Right ventricle myocardium superior (tissue), 1 donor: ENCODE measurements at regions not wholly inside any gene's neighbourhood (a gene's known extent, or its start where the extent isn't known, plus 50 kb on each side); places are given as distances from the start of the nearest gene placed in this dataset.
A peak's percentile ranks its signal among the peaks of the same experiment; 100 is the strongest.

Experiments
- ATAC-seq: fragments of 200-7000 bp; cut with Tn5 transposase; one replicate; pipeline ENCODE4 v1.9.1; 2020; ENCODE audit warnings: mild to moderate bottlenecking; ENCODE audit not compliant: poor library complexity
- DNase-seq: peaks from one replicate; pipeline ENCODE4 v3.0.0-alpha.2; 2020
- intact Hi-C: fragments of 100-400 bp; cut with DNase I; formaldehyde crosslinking; loops from one replicate; pipeline ENCODE4 v1.11.2; 2022
- donor health status: DM: no; HTN: yes; CAD: no; lungs with severe emphysema.

GRCh38 chr18:50469380-50469781 is 90.5 kb upstream of the MAPK4 start:
- DNase-seq: peak; percentile 76
- ATAC-seq: peak; percentile 91
- intact Hi-C loops: no loop called here

DNA sequence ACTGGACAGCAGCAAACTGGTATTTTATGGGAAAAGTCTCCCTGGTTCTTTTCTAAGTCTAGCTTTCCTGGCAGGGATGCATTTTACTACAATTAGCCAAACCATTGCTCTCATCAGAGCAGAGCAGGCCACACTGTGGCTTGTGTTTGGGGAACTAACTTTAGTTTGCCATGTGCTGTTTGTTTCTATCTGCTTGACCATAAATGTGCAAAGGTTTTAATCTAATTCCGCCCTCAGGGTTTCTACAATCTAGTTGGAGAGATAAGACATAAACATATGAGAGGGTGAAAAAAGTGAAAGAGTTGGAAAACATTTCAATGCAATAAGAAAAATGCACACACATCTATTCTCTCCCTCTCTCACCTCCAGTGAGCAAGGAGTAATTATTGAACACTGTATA is 86.9 kb upstream of the MAPK4 start:
- intact Hi-C loops: no loop called here
- ATAC-seq: no peak
- no peak for DNase-seq

DNA sequence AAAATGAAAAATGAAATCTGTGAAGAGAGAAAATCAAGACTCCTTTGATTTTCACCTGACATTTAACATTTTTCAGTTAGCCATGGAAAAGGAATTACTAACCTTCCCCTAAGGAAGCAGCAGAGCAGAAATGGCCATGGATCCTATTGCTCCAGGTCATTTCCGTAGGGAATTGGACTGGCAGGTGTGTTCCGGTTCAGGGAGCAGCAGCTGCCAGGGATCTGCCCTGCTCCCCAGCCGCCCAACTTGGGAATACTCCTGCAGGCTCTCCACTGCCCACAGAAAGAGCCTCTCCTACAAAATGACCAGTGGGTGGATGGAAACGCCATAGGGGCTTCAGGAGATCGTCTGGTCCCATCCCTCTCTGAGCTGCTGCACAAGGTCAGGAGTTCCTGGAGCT is 86.0 kb upstream of the MAPK4 start:
- DNase-seq (no peak), ATAC-seq (no peak)
- intact Hi-C loops: no loop called here

DNA sequence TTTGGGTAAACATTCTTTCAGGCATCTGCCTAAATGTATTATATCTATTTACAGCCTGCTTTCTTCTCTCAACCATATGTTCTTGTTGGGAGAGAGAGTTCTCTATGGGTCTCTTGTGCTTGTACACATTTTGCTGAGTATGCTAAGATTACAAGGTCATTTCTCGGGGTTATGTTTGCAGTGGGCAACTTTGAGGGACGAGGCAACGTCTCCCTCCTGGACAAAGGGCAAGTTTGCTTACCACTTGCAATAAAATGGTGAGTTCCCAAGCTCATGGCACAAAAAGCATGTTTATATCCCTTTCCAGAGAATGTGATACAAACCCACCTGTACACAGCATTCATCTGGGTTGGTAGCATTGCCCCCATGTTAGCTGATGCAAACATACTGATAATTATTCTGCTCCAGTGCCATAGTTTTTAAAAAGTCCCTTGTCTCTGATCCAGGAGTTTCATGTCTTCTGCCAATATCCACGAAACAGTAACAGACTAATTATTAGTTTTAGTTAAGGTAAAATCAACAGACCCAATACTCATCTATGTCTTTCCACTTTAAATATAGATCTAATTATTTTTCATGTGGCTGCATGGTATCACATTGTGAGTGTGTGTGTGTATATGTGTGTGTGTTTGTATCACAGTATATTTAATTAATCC is 84.2 kb upstream of the MAPK4 start:
- intact Hi-C loops: no loop called here
- ATAC-seq (no peak), DNase-seq (no peak)

DNA sequence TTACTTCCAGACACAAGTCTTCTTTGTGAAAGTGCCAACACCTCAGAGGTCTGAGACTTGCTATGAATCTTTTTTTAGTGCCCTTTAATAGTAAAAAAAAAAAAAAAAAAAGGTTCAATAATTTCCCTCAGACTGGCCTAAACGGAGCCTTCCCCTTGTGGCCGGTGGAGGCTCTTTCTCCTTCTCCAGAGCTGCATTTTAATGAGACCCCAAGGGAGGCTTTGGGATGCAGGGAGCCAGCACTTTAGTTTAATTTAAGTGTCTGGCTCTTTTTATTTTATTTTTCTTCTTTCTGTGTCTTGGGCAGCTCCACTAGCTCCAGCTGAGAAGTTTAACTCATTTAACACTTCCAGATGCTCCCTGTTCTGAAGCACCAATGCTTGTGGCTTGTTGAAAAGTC is 67.8 kb upstream of the MAPK4 start:
- intact Hi-C loops: no loop called here
- ATAC-seq (no peak), DNase-seq (no peak)

GRCh38 chr18:50494569-50494968 is 65.3 kb upstream of the MAPK4 start:
- DNase-seq: no peak
- intact Hi-C loops: no loop called here
- no peak for ATAC-seq

- DNase-seq (no peak), ATAC-seq (no peak)
- intact Hi-C loops: loop anchor here (2.0 kb wide), 1 partner anchor 278 kb away; no protein-coding TSS in a partner anchor
Measured at GRCh38 chr18:50506362-50506761, 53.5 kb upstream of the MAPK4 start.

GRCh38 chr18:50507120-50507590 is 52.7 kb upstream of the MAPK4 start:
- intact Hi-C loops: loop anchor here (2.0 kb wide), 1 partner anchor 278 kb away; no protein-coding TSS in a partner anchor
- ATAC-seq (peak; percentile 95), DNase-seq (peak; percentile 59)

GRCh38 chr18:50508228-50508627 is 51.7 kb upstream of the MAPK4 start:
- no peak for DNase-seq
- ATAC-seq: no peak
- intact Hi-C loops: no loop called here

GRCh38 chr18:50509012-50509411 is 50.9 kb upstream of the MAPK4 start:
- ATAC-seq (no peak), DNase-seq (no peak)
- intact Hi-C loops: no loop called here
